GM21529 (cell line): ENCODE measurements at regions not wholly inside any gene's neighbourhood (a gene's known extent, or its start where the extent isn't known, plus 50 kb on each side); places are given as distances from the start of the nearest gene placed in this dataset.
A peak's percentile ranks its signal among the peaks of the same experiment; 100 is the strongest.
"Not testable (repeated sequence)": the region's sequence is repeated elsewhere in the genome, so short reads cannot be mapped to it uniquely, and the experiment has no call there.

Source experiments
- ATAC-seq: cut with Tn5 transposase; IDR thresholded peaks from one replicate; pipeline ENCODE4 v1.9.1; 2021; ENCODE audit not compliant: unreplicated experiment

GRCh38 chr10:58068809-58069208 lies 198.9 kb downstream of the IPMK start:
- ATAC-seq: no peak

DNA sequence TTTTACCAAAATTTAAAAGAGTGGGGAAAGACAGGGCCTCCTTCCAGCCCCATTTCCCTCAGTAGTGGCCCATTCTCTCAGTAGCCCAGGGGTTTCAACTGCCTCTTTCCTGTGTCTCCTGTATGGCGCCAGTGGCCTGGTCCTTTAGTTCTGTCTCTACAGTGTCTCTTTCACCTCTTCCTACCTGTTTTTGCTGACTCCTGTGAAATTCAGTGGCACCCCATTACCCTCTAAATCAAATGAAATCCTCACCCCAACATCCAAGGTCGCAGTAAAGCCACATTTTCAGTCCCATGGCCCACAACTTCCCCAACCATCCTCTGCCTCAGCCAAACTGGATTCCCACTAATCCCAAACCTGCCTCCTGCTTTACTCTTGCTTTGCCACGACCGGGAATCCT lies 200.7 kb downstream of the IPMK start:
- ATAC-seq: no peak

DNA sequence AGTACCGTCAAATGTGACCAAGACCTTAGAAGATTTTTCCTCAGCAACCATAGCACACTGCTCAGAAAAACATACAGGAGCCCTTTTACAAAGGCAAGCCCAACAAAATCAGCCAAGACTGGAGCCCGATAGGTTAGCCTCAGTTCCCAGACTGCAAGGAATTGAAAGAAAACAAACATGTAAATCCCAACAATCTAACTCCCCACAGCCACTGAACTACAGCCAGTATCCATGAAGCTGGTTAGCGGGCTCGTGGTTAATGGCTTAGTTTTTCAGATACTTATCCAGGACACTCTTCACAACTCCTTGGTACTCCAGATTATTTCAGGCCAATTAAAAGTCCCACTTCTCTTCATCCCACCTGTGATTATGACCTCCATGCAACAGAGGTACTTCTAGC lies 201.6 kb downstream of the IPMK start:
- no peak for ATAC-seq

DNA sequence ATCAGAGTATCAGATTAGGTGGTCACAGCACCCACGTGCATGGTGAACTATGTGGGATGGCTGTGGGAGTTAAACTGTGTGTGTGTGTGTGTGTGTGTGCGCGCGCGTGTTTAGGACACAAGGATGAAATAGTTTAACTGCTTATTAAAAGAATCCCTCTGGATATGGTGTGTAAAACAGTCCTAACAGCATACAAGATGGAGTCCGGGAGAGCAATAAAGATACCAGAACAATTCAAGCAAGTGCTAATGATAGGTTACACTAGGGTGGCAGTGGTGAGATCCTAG lies 202.2 kb downstream of the IPMK start:
- no peak for ATAC-seq

- no peak for ATAC-seq
Measured at GRCh38 chr10:58064714-58065528, 202.8 kb downstream of the IPMK start.

DNA sequence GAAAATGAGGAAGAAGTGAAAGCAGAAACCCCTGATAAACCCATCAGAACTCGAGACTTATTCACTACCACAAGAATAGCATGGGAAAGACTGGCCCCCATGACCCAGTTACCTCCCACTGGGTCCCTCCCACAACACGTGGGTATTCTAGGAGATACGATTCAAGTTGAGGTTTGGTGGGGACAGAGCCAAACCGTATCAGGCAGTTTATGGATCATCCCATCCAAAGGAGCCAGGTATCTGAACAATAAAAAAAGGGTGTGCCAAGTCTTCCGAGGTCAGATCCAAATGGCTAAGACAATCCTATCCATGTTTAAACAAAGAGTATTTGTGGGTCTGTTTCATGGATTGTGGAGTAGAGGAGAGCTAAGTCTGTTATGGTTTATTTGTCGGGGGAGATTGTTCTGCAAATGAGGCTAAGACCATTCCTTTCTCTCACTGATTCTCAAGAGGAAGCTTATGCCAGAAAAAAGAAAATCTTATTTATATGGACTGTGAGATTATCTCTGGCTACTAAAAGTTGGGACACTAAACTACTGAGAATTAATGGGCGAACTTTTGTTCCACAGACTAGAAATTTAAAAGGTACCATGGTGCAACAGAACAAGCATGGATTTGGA lies 203.7 kb downstream of the IPMK start:
- no peak for ATAC-seq

- not testable (repeated sequence) for ATAC-seq
Measured at GRCh38 chr10:58058683-58059082, 209.0 kb downstream of the IPMK start.

- no peak for ATAC-seq
Measured at GRCh38 chr10:58054881-58055280, 212.8 kb downstream of the IPMK start.

DNA sequence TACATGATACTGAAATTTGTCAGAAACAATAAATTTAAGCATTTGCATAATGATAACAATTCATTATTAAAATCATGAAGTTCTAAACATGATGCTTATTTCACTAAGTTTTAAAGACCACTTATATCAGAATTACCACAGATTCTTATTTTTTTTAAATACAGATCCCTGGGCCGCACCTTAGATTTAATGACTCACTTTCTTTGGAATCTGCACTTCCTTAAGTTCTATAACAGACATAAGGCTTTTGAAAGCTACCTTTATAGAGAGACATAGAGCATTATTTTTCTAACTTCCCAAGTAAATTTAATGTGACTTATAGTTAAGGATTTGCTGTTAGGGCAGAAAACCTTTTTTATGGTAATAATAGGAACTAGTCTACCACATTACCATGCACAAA lies 214.9 kb downstream of the IPMK start:
- ATAC-seq: no peak

DNA sequence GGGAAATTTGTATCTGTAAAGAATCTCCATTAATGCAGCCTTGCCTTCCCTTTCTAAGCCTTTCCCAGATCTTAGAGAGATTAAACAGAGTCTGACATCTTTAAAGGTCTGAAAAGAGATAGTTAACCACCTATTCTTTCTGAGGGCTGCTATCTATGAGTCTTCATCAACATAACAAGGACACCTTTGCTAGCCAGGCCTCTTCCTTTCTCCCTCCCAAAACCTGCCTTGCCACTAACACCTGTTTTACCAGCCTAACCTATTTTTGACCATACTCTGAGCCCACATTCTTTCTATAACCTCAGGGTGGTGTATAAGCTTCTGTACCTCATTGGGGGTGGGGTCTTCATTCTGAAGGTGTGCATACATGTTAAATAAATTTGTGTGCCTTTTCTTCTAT lies 217.1 kb downstream of the IPMK start:
- no peak for ATAC-seq

DNA sequence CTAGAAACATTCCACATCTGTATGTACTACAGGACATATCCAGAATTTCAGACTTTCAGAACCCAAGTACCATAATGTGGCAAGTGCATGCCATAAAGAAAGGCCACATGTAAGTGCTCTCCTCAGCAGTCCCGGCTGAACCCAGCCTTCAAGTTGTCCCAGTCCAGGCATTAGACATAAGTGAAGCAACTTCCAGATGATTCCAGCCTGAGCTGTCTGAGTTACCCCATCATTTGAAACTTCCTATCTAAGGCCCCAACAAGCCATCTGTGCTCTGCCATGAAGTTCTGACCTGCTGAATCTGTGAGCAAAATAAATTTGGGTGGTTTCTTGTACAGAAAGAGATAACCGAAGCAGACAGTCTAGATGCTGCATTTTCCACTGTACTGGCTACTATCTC lies 218.8 kb downstream of the IPMK start:
- no peak for ATAC-seq

DNA sequence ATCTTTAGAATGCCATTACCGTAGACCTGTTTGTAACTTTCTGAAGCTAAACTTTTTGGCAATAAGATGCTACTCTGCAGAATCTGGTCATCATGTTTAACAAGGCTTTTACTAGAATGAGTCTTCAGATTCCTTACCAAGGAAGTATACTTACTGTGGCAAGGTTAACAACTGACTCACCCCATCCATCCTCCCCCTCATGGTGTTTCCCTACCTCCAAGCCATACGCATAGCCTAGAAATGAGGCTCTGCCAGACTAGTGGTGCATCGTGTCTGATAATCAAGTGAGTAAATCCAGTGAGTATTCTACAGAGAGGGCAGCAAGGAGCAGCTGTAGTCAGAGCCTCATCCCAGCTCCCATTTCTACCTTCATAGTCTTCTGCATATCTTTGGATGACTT lies 223.6 kb downstream of the IPMK start:
- ATAC-seq: no peak

GRCh38 chr10:58041901-58042300 lies 225.8 kb downstream of the IPMK start:
- ATAC-seq: no peak

GRCh38 chr10:58030208-58030607 lies 237.5 kb downstream of the IPMK start:
- ATAC-seq: no peak

DNA sequence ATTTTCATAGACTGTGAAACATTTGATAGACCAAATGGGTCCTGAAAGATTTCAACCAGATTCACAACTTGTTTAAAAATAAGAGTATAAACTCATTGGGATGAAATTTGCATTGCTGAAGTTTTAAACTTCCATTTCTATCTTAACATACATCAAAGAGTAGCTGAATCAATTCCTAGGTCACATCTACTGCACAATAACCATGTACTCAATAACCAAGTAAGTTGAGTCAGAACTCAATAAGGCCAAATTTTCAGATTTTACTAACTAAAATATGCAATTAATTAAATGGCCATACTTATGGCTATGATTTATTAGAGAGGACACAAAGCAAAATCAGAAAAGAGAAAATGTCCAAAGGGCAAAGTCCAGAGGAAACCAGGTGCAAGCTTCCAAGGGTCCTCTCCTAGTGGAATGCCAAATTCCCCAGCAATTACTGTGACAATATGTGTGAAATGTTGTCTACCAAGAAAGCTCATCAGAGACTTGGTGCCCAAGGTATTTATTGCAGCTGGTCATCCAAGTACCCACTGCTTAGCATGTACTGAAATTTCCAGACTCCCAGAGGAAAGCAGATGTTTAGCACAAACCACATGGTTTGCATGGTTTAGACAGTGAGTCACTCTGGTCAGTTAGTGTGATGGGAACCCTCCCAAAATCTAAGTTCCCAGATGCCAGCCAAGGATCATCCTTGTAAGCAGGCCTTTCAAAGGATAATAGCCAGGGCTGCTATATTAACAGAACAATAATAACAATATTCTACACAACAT lies 238.9 kb downstream of the IPMK start:
- no peak for ATAC-seq

DNA sequence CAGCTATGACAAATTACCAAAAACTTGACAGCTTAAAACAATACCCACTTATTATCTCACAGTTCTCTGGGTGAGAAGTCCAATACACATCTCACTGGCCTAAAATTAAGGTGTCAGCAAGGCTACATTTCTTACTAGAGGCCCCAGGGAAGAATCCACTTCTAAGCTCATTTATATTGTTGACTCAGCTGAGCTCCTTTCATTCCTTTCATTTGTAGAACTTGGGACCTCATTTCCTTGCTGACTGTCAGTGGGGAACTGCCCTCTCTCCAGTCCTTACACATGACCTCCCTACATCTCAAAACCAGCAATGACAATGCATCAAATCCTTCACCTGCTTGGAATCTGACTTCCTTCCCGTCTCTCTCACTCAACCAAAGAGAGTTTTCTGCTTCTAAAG lies 240.3 kb downstream of the IPMK start:
- no peak for ATAC-seq

- ATAC-seq: no peak
Measured at GRCh38 chr10:58026036-58026435, 241.7 kb downstream of the IPMK start.

- peak; percentile 45 for ATAC-seq
Measured at GRCh38 chr10:58023341-58024073, 244.2 kb downstream of the IPMK start.

DNA sequence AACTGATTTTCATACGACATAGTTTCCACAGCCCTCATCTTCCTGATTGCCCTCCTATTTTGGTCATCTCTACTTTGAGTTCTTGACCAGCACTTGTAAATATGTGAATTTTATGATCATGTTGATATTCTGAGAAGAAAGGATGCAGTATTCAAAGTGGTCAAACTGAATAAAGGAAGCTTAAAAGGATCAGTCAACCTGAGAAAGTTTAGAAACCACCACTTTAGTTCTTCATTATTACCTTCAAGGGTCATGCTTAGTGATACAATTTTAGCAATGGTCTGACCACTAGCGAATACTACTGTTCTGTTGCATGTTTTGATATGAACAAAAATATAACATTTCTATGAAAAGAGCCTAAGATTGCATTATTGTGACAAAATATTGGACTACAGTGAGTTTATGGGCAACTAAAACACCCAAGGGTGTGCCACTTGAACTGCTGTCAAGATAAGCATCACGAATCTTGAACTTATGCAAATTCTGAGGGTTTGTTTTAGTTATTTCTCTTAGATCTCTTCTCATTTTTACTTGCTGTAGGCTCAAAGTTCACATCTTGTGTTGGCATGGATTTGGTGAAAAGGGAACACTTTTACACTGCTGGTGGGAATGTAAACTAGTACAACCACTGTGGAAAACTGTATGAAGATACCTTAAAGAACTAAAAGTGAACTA lies 247.7 kb downstream of the IPMK start:
- ATAC-seq: no peak

GRCh38 chr10:58017719-58018367 lies 249.9 kb downstream of the IPMK start:
- ATAC-seq: no peak
